ENCODE measurements at regions not wholly inside any gene's neighbourhood (a gene's known extent, or its start where the extent isn't known, plus 50 kb on each side); places are given as distances from the start of the nearest gene placed in this dataset.

- no peak for DNase-seq (ENCODE audit: low spot score)
- no peak overlapping the region for H3K4me3 ChIP-seq (ENCODE audit: low read depth in 1 of 3, low read length in 3 of 3)
- no peak overlapping the region for H3K27ac ChIP-seq (ENCODE audit: low read depth in 1 of 2, low read length in 2 of 2)
- H3K27me3 ChIP-seq (ENCODE audit: control insufficient read depth in 4 of 4, insufficient read depth in 4 of 4, low read length in 3 of 4): no peaks in the 10 kb centered on the region
- no peaks in the 10 kb centered on the region for H3K9me3 ChIP-seq (ENCODE audit: control insufficient read depth in 4 of 4, low read length in 3 of 4)
- no peaks in the 10 kb centered on the region for H3K36me3 ChIP-seq (ENCODE audit: control insufficient read depth in 4 of 4, insufficient read depth in 3 of 4, low read depth in 1 of 4, low read length in 3 of 4)
- WGBS: 70% methylated on average over 3 of the region's 3 CpGs
- no peak overlapping the region for H3K9ac ChIP-seq (ENCODE audit: low read depth in 1 of 2, low read length in 2 of 2)
- H3K4me1 ChIP-seq (ENCODE audit: control insufficient read depth in 4 of 4, insufficient read depth in 4 of 4, low read length in 3 of 4): no peaks in the 10 kb centered on the region
- TF ChIP-seq HNF4G (IDR thresholded peaks at IDR 0.05): no peak
- no peak for TF ChIP-seq YY1 (IDR thresholded peaks at IDR 0.05)
- TF ChIP-seq NR2F2 (IDR thresholded peaks at IDR 0.05): no peak
These were observed 120.6 kb upstream of the CCDC112 start for GRCh38 chr5:115417076-115417475.

GRCh38 chr5:115415143-115415491 is 118.7 kb upstream of the CCDC112 start:
- 68% methylated on average over 1 of the region's 1 CpG for WGBS
- TF ChIP-seq RXRA (IDR thresholded peaks at IDR 0.05) (no peak), JUND (IDR thresholded peaks at IDR 0.05) (no peak), HNF4G (IDR thresholded peaks at IDR 0.05) (no peak), GABPA (IDR thresholded peaks at IDR 0.05 in 1 of 2, conservative IDR thresholded peaks at IDR 0.05 in 1 of 2) (no peak), SP1 (IDR thresholded peaks at IDR 0.05) (no peak), MAX (IDR thresholded peaks at IDR 0.05) (no peak), NR2F2 (IDR thresholded peaks at IDR 0.05) (no peak), HNF4A (conservative IDR thresholded peaks at IDR 0.05) (no peak), EGR1 (IDR thresholded peaks at IDR 0.05; ENCODE audit: low read depth in 2 of 2) (no peak), ZBTB33 (IDR thresholded peaks at IDR 0.05) (no peak), FOXA2 (IDR thresholded peaks at IDR 0.05) (no peak), FOXA1 (IDR thresholded peaks at IDR 0.05) (no peak), RAD21 (IDR thresholded peaks at IDR 0.05) (no peak), TAF1 (conservative IDR thresholded peaks at IDR 0.05) (no peak)
- TF ChIP-seq, protein P1, sequence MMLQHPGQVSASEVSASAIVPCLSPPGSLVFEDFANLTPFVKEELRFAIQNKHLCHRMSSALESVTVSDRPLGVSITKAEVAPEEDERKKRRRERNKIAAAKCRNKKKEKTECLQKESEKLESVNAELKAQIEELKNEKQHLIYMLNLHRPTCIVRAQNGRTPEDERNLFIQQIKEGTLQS (IDR thresholded peaks at IDR 0.05): no peak
- TF ChIP-seq, protein P2, sequence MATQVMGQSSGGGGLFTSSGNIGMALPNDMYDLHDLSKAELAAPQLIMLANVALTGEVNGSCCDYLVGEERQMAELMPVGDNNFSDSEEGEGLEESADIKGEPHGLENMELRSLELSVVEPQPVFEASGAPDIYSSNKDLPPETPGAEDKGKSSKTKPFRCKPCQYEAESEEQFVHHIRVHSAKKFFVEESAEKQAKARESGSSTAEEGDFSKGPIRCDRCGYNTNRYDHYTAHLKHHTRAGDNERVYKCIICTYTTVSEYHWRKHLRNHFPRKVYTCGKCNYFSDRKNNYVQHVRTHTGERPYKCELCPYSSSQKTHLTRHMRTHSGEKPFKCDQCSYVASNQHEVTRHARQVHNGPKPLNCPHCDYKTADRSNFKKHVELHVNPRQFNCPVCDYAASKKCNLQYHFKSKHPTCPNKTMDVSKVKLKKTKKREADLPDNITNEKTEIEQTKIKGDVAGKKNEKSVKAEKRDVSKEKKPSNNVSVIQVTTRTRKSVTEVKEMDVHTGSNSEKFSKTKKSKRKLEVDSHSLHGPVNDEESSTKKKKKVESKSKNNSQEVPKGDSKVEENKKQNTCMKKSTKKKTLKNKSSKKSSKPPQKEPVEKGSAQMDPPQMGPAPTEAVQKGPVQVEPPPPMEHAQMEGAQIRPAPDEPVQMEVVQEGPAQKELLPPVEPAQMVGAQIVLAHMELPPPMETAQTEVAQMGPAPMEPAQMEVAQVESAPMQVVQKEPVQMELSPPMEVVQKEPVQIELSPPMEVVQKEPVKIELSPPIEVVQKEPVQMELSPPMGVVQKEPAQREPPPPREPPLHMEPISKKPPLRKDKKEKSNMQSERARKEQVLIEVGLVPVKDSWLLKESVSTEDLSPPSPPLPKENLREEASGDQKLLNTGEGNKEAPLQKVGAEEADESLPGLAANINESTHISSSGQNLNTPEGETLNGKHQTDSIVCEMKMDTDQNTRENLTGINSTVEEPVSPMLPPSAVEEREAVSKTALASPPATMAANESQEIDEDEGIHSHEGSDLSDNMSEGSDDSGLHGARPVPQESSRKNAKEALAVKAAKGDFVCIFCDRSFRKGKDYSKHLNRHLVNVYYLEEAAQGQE (IDR thresholded peaks at IDR 0.05): no peak
- Histone ChIP-seq H3K4me1 (ENCODE audit: control insufficient read depth in 4 of 4, insufficient read depth in 4 of 4, low read length in 3 of 4) (no peaks in the 10 kb centered on the region), H3K27ac (ENCODE audit: low read depth in 1 of 2, low read length in 2 of 2) (no peak overlapping the region), H3K9me3 (ENCODE audit: control insufficient read depth in 4 of 4, low read length in 3 of 4) (no peaks in the 10 kb centered on the region), H3K27me3 (ENCODE audit: control insufficient read depth in 4 of 4, insufficient read depth in 4 of 4, low read length in 3 of 4) (no peaks in the 10 kb centered on the region), H3K36me3 (ENCODE audit: control insufficient read depth in 4 of 4, insufficient read depth in 3 of 4, low read depth in 1 of 4, low read length in 3 of 4) (no peaks in the 10 kb centered on the region), H3K9ac (ENCODE audit: low read depth in 1 of 2, low read length in 2 of 2) (no peak overlapping the region), H3K4me3 (ENCODE audit: low read depth in 1 of 3, low read length in 3 of 3) (no peak overlapping the region)
- no peak for DNase-seq (ENCODE audit: low spot score)

All from liver (tissue), 7 donors.